ENCODE measurements at regions not wholly inside any gene's neighbourhood (a gene's known extent, or its start where the extent isn't known, plus 50 kb on each side); places are given as distances from the start of the nearest gene placed in this dataset.

DNA sequence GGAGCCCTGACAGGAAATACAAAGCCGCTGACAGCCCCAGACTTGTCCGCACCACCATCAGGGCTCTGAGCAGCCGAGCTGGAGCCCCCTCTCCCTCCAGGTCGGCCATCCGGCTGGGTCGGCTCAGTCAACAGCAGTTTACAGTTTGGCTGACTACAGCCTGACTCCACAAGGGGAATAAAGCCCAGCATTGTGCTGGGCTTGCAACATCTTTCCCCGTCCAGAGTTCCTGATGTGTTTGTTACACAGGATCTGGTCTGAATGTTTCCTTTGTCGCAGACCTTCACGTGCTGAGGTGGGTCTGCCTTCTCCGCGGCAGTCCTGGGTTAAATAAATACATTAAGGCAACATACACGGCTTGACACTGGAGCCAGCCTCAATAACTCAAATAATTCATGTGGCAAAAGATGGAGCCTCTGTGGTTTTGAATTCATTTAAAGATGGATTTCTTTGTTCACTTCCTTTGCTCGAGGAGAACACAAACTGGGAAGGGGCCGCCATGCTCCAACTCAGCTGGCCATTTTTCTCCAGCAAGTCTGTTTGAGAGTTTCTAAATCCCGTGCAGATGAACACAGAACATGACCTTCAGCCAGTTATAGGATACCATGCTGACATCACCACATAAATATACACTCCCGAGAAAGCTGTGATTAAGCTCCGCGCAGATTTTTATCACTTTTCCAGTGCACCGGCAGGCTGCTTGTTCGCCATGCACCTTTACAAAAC lies 192.1 kb downstream of the WDR11 start:
- Histone ChIP-seq H3K4me3 (no peak overlapping the region), H3K9me3 (no peaks in the 10 kb centered on the region), H3K27ac (no peak overlapping the region), H3K27me3 (no peaks in the 10 kb centered on the region), H3K4me1 (no peaks in the 10 kb centered on the region), H3K36me3 (no peaks in the 10 kb centered on the region)
- in situ Hi-C loops (cut with MboI; ENCODE audit: low sequenced_read_pairs in 4 of 4) = no loop called here
- no peak for TF ChIP-seq POLR2A (IDR thresholded peaks at IDR 0.05)
- no peak for TF ChIP-seq CTCF (IDR thresholded peaks at IDR 0.05 in 4 of 5, conservative IDR thresholded peaks at IDR 0.05 in 1 of 5)
- ATAC-seq (no peak), DNase-seq (no peak)
- intact Hi-C loops (cut with DNase I; ENCODE audit: low total_unique reads) = no loop called here

GRCh38 chr10:121048749-121049148 lies 197.6 kb downstream of the WDR11 start:
- in situ Hi-C loops (cut with MboI; ENCODE audit: low sequenced_read_pairs in 4 of 4) (no loop called here), intact Hi-C loops (cut with DNase I; ENCODE audit: low total_unique reads) (no loop called here)
- DNase-seq (no peak), ATAC-seq (no peak)
- H3K4me1 ChIP-seq = no peaks in the 10 kb centered on the region
- H3K27ac ChIP-seq = no peak overlapping the region
- H3K36me3 ChIP-seq = no peaks in the 10 kb centered on the region
- TF ChIP-seq CTCF (IDR thresholded peaks at IDR 0.05 in 4 of 5, conservative IDR thresholded peaks at IDR 0.05 in 1 of 5) = no peak
- no peak for TF ChIP-seq POLR2A (IDR thresholded peaks at IDR 0.05)
- no peak overlapping the region for H3K4me3 ChIP-seq
- no peaks in the 10 kb centered on the region for H3K27me3 ChIP-seq
- H3K9me3 ChIP-seq = no peaks in the 10 kb centered on the region

GRCh38 chr10:121049489-121049888 lies 198.3 kb downstream of the WDR11 start:
- no peaks in the 10 kb centered on the region for H3K4me1 ChIP-seq
- ATAC-seq = no peak
- in situ Hi-C loops (cut with MboI; ENCODE audit: low sequenced_read_pairs in 4 of 4) (no loop called here), intact Hi-C loops (cut with DNase I; ENCODE audit: low total_unique reads) (no loop called here)
- no peaks in the 10 kb centered on the region for H3K27me3 ChIP-seq
- no peak overlapping the region for H3K27ac ChIP-seq
- H3K9me3 ChIP-seq = no peaks in the 10 kb centered on the region
- no peak for DNase-seq
- no peak overlapping the region for H3K4me3 ChIP-seq
- TF ChIP-seq POLR2A (IDR thresholded peaks at IDR 0.05) (no peak), CTCF (IDR thresholded peaks at IDR 0.05 in 4 of 5, conservative IDR thresholded peaks at IDR 0.05 in 1 of 5) (no peak)
- H3K36me3 ChIP-seq = no peaks in the 10 kb centered on the region

- TF ChIP-seq POLR2A (IDR thresholded peaks at IDR 0.05) (no peak), CTCF (IDR thresholded peaks at IDR 0.05 in 4 of 5, conservative IDR thresholded peaks at IDR 0.05 in 1 of 5) (no peak)
- Histone ChIP-seq H3K36me3 (no peaks in the 10 kb centered on the region), H3K4me1 (no peaks in the 10 kb centered on the region), H3K27me3 (no peaks in the 10 kb centered on the region), H3K4me3 (no peak overlapping the region), H3K27ac (no peak overlapping the region), H3K9me3 (no peaks in the 10 kb centered on the region)
- DNase-seq = no peak
- no peak for ATAC-seq
- in situ Hi-C loops (cut with MboI; ENCODE audit: low sequenced_read_pairs in 4 of 4) = no loop called here
- intact Hi-C loops (cut with DNase I; ENCODE audit: low total_unique reads) = no loop called here
Observed at GRCh38 chr10:121049923-121050322, 198.8 kb downstream of the WDR11 start.

DNA sequence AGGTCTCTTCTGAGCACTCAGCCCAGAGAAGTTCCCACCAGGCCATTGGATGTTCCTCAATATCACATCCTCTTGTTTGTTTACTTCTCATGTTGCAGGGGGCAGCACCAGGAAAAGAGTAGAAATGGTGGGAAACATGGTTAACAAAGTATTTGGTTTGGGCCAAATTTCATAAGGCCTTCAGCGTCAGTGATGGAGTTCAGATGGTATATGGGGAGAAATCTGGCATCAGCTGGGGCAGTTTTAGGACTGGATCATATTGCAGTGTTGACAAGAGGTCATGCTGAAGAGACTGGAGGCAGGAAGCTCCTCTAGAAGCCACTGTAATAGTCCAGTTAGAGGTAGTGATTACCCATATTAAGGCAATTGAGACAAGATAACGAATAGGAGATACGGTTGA lies 200.0 kb downstream of the WDR11 start:
- Histone ChIP-seq H3K36me3 (no peaks in the 10 kb centered on the region), H3K27me3 (no peaks in the 10 kb centered on the region), H3K4me3 (no peak overlapping the region), H3K4me1 (no peaks in the 10 kb centered on the region), H3K9me3 (no peaks in the 10 kb centered on the region), H3K27ac (no peak overlapping the region)
- ATAC-seq = no peak
- no peak for DNase-seq
- TF ChIP-seq CTCF (IDR thresholded peaks at IDR 0.05 in 4 of 5, conservative IDR thresholded peaks at IDR 0.05 in 1 of 5) (no peak), POLR2A (IDR thresholded peaks at IDR 0.05) (no peak)
- intact Hi-C loops (cut with DNase I; ENCODE audit: low total_unique reads) (no loop called here), in situ Hi-C loops (cut with MboI; ENCODE audit: low sequenced_read_pairs in 4 of 4) (no loop called here)

Data from gastrocnemius medialis (tissue), 4 donors.